GM18858 (cell line): ENCODE measurements at regions not wholly inside any gene's neighbourhood (a gene's known extent, or its start where the extent isn't known, plus 50 kb on each side); places are given as distances from the start of the nearest gene placed in this dataset.

Experiments
- ATAC-seq: cut with Tn5 transposase; IDR thresholded peaks from one replicate; pipeline ENCODE4 v1.9.1; 2021; ENCODE audit not compliant: unreplicated experiment

DNA sequence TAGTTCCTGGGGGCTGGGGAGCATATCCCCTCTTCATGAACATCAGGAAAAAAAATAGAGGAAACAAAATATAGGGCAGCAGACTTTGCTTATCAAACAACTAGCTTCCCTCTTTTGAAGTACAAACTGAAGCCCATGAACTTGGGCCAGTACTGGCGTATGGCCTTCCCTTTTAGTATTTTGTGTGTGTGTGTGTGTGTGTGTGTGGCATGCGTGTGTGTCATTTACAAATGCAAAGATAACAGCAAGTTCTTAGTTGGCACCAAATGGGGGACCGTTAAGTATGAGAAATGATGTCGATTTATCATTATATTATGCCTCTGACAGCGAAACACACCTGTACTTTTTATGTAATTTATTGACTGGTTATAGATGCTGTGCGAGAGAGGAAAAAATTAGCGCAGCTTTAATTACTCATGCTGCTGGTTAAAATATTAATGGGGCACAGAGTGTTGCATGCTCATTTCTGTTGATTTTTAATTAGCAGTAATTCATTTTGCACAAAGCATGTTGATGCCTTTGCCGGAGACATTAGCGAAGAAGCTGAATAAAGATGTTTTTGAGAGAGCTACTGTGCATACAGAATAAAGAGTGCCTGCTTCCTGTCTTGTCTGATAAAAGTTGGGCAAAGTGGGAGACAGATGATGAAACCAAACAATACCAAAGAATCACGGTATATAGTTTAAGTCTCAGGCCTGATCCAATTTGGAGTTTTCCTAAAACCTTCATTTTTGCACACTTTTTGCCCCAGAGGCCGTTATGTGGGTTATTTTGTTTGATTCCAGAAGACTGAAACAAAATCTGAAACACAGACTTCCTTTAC is 297.1 kb downstream of the SATB1 start:
- ATAC-seq: no peak

DNA sequence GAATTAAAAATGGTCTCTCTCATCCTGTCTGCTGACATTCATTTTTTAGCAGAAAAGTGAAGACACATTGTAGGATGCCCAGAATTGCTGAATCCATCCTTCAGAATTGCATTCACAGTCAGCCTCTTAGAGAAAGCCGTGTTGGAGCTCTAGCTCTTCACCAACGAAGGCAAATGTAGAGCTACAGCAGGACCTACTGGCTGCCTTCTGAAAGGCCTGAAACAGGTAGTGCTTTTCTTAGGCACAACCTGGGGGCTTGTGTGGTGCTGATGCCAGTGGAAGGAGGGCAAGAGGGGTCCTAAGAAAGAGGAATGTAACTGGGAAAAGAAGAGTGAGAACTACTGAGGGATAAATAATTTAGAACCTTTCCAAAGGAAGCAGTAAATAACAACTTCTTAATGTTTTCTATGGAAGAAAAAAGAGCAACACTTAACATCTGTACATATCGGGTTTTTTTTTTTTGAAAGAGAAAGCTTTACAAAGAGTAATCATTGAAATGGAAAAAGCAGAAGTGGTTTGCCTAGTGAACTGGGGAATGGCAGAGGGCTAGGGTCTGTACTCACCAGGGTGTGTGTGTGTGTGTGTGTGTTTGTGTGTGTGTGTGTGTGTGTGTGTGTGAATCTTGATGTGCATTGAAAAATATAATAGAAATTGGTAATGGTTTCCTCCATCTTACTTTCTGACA is 297.8 kb downstream of the SATB1 start:
- ATAC-seq: peak; percentile 99

DNA sequence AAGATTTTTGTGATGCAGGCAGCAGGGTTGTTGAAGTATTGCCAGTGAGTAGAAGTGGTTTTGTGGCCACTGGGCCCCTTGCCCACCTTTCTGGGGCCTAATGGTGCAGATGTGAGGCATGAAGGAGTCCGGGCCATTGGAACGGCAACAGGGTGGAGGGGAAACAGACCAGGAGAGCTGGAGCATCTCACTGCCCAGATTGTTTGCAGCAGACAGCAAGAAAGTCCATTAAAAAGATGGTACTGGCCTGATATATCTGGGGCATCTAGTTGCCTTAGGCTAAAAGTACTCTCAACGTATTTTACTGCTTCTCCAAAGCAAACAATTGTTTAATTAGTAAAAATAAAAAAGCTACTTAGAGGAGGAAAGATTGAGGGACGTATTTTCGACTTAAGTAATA is 298.4 kb downstream of the SATB1 start:
- ATAC-seq: no peak

GRCh38 chr3:18124501-18124900 is 300.6 kb downstream of the SATB1 start:
- ATAC-seq: no peak

GRCh38 chr3:18122264-18122663 is 302.9 kb downstream of the SATB1 start:
- no peak for ATAC-seq

DNA sequence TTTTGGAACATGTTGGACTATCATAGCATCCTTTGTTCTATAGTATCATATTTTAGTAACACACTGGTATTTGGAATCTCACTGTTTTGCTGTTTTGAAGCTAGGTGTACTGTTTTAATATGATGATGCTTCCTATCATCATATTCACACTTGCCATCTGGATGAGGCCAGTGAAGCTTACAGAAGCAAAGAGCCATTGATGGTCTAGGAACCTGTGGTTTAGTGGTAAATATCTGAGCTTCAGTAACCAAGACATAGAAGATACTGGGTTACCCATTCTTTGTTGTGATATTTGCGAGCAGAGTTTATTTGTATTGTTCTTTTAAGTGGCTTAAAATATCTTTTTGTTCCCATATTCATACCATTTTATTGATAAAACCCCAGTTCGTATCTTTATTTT is 304.1 kb downstream of the SATB1 start:
- ATAC-seq: no peak

- no peak for ATAC-seq
Observed at GRCh38 chr3:18119866-18120265, 305.3 kb downstream of the SATB1 start.

DNA sequence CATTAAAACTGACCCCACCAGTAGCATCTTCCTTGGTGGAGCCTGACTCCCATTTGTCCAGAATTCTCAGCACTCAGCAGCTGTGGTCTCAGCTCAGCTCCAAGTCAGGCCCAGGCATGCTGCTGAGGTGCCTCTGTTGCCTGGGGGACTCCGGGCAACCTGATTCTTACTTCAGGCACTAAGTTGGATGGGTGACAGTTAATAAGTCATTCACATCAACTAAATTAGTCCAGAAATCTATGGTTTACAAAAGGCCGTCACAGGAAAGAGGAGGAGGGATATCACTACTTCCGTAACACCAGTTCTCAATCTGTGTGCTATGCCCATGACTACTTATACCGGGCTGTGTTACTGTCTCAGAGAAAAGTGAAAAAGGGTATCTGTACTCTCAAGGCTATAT is 310.2 kb downstream of the SATB1 start:
- ATAC-seq: no peak

DNA sequence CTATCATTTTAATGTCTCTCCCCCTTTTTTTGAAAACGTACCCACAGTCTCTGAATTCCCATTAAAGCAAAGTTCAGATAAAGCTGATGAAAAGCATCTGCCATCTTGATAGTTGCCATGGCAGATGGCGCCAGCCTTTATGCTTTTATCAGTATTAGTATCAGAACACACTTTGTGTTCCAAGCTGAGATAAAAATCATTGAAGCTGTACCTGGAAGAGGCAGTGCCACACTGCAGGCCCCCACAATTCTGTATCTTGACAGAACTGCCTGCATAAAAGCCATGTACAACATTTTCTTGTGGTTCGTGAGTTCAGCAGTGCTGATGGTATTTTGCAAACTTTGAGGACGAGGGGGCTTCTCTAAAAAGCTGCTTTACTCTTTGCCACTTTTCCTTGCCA is 311.7 kb downstream of the SATB1 start:
- no peak for ATAC-seq

DNA sequence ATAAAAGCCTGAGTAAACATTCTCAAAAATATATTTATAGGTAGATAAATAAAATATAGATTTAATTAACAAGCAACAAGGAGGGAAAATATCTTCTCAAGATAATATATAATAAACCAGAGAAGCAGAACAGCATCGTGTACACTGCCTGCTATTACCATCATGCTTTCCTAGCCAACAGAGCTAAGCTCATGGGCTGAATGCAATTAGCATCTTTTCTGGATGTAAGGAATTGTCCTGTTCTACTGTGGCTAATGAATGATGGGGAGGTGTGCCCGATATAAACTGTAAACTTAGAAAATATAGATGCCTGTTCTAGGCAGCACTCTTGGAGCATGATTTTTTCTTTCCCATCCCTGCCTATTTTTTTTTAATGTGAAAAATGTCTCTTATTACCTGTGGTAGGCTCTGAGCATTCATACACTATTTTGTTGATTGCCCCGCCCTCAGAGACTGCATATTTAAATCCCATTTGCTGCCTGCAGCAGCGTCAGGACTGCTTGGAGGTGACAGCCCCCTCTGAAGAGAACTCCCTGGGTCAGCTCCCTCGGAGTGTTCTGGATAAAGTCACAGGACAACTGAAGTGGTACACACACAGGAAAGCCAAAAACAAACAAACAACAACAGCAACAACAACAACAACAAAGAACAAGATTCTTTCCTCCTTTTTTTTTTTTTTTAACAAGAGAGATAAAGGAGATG is 312.3 kb downstream of the SATB1 start:
- ATAC-seq: no peak

- peak; percentile 85 for ATAC-seq
Observed at GRCh38 chr3:18111796-18112232, 313.3 kb downstream of the SATB1 start.

- ATAC-seq: no peak
Observed at GRCh38 chr3:18103591-18103990, 321.5 kb downstream of the SATB1 start.

GRCh38 chr3:18100121-18100520 is 325.0 kb downstream of the SATB1 start:
- ATAC-seq: no peak

- ATAC-seq: no peak
Observed at GRCh38 chr3:18099611-18100010, 325.5 kb downstream of the SATB1 start.

GRCh38 chr3:18098960-18099587 is 326.1 kb downstream of the SATB1 start:
- no peak for ATAC-seq

GRCh38 chr3:18097989-18098388 is 327.1 kb downstream of the SATB1 start:
- no peak for ATAC-seq

- ATAC-seq: no peak
Observed at GRCh38 chr3:18097473-18097872, 327.7 kb downstream of the SATB1 start.

- no peak for ATAC-seq
Observed at GRCh38 chr3:18092726-18093125, 332.4 kb downstream of the SATB1 start.

- ATAC-seq: no peak
Observed at GRCh38 chr3:18090377-18090776, 334.8 kb downstream of the SATB1 start.

- ATAC-seq: no peak
Observed at GRCh38 chr3:18087988-18088387, 337.2 kb downstream of the SATB1 start.

- ATAC-seq: no peak
Observed at GRCh38 chr3:18086760-18087159, 338.4 kb downstream of the SATB1 start.
